SU-DHL-6 (cell line): ENCODE measurements at regions not wholly inside any gene's neighbourhood (a gene's known extent, or its start where the extent isn't known, plus 50 kb on each side); places are given as distances from the start of the nearest gene placed in this dataset.

Experiments used
- EZH2phosphoT487 ChIP-seq: fragments of 200-600 bp; sonication (generic), shearing (Covaris generic); conservative IDR thresholded peaks from 2 replicates; pipeline ENCODE4 v1.6.1; 2018; ENCODE audit warnings: mild to moderate bottlenecking, antibody characterized with exemption, low read length, moderate library complexity, mixed read lengths
- TF ChIP-seq, protein P1 (sequence below): fragments of 200-600 bp; sonication (generic); IDR thresholded peaks from one replicate; pipeline ENCODE4 v1.5.1; 2017; ENCODE audit warnings: antibody characterized with exemption, mild to moderate bottlenecking, low read length, moderate library complexity; ENCODE audit not compliant: insufficient read depth, poor library complexity, severe bottlenecking

DNA sequence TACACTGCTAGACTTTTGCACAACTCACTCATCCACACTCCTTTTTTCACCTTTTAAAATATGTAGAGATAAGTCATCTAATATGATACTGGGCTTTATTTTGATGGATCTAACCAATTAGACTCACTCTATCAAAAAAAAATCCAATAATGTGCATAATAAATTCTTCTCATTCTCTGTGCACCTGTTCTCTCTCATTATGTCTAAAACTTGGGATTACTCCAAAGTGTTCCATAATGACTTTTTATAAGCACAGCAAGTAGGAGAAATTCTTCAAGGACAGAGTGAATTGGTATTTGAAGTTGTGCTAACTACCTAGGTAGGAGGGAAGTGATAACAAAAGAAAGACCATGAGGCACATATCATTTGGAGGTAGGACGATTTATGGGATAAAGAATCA lies 1438.8 kb downstream of the PCDH7 start:
- TF ChIP-seq, protein P1, sequence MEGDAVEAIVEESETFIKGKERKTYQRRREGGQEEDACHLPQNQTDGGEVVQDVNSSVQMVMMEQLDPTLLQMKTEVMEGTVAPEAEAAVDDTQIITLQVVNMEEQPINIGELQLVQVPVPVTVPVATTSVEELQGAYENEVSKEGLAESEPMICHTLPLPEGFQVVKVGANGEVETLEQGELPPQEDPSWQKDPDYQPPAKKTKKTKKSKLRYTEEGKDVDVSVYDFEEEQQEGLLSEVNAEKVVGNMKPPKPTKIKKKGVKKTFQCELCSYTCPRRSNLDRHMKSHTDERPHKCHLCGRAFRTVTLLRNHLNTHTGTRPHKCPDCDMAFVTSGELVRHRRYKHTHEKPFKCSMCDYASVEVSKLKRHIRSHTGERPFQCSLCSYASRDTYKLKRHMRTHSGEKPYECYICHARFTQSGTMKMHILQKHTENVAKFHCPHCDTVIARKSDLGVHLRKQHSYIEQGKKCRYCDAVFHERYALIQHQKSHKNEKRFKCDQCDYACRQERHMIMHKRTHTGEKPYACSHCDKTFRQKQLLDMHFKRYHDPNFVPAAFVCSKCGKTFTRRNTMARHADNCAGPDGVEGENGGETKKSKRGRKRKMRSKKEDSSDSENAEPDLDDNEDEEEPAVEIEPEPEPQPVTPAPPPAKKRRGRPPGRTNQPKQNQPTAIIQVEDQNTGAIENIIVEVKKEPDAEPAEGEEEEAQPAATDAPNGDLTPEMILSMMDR, result no peak
- no peak for TF ChIP-seq EZH2phosphoT487
